Thyroid gland (tissue), 4 donors: ENCODE measurements at regions not wholly inside any gene's neighbourhood (a gene's known extent, or its start where the extent isn't known, plus 50 kb on each side); places are given as distances from the start of the nearest gene placed in this dataset.
"Not testable (repeated sequence)": the region's sequence is repeated elsewhere in the genome, so short reads cannot be mapped to it uniquely, and the experiment has no call there.

Source experiments
- CTCF ChIP-seq, 6 experiments: fragments of 200-600 bp in 3 of 6; fragments of 450-650 bp in 3 of 6; sonication (generic) in 3 of 6; IDR thresholded peaks; one replicate each; pipeline ENCODE4 v1.5.1; 2016 to 2019; ENCODE audit warnings: antibody characterized with exemption in 6 of 6, mild to moderate bottlenecking in 2 of 6, inconsistent platforms in 1 of 6, moderate library complexity in 1 of 6
- POLR2A ChIP-seq, 2 donors: fragments of 450-650 bp; IDR thresholded peaks; one replicate each; pipeline ENCODE4 v1.6.1; 2017; ENCODE audit warnings: antibody characterized with exemption in 2 of 2, mild to moderate bottlenecking in 2 of 2, moderate library complexity in 1 of 2

GRCh38 chr5:29127524-29128156, 2065.8 kb upstream of the CDH6 start:
- TF ChIP-seq CTCF, POLR2A (IDR thresholded peaks at IDR 0.05): not testable (repeated sequence)
